ENCODE measurements at regions not wholly inside any gene's neighbourhood (a gene's known extent, or its start where the extent isn't known, plus 50 kb on each side); places are given as distances from the start of the nearest gene placed in this dataset.

DNA sequence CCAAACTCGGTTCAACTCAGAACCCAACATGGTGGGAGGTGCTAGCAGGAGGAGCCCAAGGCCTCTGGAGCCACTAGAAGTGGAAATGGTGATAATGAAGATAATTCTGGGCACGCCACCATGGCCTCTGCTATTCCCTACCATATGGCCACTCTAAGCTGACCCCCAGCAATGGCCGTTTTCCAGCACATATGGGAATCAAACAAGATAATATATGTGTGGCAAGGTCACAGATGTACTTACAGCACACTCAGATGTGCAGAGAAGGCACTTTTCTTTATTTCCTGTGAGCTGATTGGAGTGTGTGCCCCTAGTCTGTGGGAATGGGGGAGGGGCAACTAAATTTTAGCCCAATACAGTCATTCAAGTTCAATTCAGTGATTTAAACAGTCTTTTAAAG, 153.4 kb upstream of the LRFN2 start:
- no peak for DNase-seq

GRCh38 chr6:40738551-40739193, 151.5 kb upstream of the LRFN2 start:
- DNase-seq, result no peak

DNA sequence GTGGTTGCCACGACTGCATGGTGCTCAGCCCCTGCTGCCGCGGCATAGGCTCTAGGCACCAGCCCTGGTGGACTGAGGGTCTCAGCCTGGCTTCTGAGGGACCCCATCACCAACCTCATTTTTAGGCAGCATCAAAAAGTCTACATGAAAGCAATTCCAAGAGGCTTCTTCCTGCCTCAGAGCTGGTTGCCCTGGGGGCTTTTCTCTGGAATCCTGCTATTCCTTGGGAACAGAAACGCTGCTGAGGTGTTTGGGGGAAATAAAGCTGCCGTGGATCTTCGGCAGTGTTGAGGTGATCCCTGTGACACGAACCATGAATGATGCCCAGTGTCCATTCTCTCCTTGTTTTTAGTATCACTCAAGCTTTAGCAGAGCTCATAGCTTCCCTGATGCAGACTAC, 148.4 kb upstream of the LRFN2 start:
- DNase-seq, result no peak

- no peak for DNase-seq
Observed at GRCh38 chr6:40735121-40735520, 148.0 kb upstream of the LRFN2 start.

- no peak for DNase-seq
Observed at GRCh38 chr6:40734607-40735006, 147.4 kb upstream of the LRFN2 start.

DNA sequence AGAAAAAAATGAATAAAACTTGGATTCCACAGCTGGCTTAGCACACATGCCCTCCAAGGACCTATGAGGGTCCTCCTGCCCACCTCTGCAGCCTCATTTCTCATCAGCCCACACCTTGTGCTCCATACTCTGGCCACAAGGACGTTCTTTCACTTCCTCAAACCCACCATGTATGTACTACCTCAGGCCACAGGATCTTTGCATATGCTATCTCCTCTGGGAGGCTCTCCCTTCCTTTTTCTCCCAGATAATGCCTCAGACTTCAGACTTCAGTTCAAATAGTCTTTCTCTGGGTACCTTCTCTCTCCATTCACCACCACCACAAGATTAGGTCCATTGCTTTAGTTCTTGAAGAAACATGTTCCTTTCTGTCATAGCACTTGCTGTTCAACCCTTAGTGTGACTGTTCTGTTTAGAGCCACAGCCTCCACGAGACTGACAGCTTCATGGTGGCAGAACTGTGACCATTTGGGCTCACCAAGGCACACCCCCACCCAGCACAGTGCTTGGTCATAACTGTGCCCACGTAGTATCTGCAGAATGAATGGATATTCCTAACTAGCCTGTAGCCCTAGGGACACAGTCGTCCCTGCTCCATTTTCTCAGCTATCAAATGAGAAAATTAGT, 146.7 kb upstream of the LRFN2 start:
- DNase-seq, result no peak

- no peak for DNase-seq
Observed at GRCh38 chr6:40733290-40733689, 146.1 kb upstream of the LRFN2 start.

DNA sequence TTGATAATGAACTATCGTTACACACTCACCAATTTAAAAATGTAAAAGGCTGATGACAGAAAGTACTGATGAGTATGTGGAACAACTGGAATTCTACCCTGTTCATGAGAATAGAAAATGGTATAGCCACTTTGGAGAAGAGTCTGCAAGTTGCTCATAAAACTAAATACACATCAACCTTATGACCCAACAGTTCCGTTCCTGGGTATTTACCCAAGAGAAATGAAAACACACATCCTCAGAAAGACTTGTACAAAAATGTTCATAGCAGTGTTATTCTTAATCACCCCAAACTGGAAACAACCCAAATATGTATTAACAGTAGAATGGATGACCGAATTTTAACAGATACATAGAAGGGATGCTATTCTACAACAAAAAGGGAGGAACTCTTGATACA, 145.7 kb upstream of the LRFN2 start:
- DNase-seq, result no peak

- no peak for DNase-seq
Observed at GRCh38 chr6:40728643-40729042, 141.5 kb upstream of the LRFN2 start.

GRCh38 chr6:40727271-40727670, 140.1 kb upstream of the LRFN2 start:
- DNase-seq, result no peak

DNA sequence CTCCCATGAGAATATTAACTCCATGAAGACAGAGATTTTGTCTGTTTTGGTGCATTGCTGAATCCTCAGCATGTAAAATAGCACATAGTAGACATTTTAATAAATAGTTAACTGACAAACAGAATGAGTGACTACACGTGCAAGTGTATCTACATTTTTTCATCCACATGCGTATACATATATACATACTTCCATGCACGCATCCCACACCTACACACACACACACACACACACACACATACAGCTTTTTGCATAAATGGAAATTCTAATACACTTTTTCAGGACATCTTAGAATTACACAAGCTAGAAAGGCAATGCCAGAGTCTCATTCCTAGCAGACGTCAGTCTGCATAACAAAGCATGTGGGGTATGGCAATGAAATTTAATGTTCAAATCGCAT, 139.7 kb upstream of the LRFN2 start:
- DNase-seq, result no peak

DNA sequence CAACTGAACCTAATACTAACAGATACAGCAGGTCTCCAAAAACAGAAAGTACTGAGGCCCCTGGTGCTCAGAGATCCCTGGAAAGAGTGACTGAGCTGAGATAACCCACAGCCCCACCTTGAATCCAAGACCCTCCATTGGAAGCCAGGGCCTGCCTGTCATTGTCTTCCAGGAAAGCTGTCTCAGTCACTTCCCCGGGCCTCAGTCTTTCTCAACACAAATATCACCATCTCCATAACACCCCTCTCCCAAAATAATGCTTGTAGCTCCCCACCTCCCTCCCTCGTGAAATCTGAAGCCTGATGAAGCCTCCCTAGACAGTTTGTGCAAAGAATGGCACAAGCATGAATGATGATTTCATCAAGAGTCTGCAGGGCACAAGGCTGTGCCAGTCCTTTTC, 138.2 kb upstream of the LRFN2 start:
- DNase-seq, result no peak

DNA sequence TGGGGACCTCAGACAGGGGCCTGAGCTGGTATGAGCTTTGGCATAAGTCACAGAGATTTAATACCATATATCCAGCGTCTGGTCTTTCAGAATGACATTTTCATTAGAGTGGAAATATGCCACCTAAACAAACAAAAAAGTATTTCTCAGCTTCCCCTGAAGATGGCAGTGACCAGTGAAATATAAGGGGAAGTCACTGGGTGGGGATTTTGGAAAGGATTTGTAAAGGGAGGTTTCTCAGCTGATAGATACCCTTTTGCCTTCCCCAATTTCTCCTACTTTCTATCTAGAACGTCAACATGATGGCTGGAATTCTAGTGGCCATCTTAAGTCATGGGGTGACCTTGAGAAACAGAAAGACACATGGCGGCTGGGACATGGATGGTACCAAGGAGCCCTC, 137.7 kb upstream of the LRFN2 start:
- no peak for DNase-seq

DNA sequence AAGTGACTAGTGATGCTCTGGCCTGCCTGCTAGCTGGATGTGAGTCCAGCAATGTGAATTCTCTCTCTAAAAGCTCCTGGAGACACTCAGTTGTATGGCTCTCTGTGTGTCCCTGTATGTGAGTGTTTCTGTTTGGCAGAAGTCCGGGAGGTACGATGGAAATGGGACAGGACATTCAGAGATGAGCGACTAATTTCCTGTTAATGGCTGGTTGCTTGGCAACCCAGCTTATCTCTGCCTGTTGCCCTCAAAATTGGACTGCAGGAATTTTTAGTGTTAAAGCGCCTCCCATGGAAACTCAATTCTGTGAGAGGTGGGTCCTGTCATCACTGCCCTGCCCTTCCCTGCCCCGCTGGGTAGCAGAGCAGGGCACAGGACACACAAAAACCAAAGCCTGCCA, 136.8 kb upstream of the LRFN2 start:
- DNase-seq, result no peak

DNA sequence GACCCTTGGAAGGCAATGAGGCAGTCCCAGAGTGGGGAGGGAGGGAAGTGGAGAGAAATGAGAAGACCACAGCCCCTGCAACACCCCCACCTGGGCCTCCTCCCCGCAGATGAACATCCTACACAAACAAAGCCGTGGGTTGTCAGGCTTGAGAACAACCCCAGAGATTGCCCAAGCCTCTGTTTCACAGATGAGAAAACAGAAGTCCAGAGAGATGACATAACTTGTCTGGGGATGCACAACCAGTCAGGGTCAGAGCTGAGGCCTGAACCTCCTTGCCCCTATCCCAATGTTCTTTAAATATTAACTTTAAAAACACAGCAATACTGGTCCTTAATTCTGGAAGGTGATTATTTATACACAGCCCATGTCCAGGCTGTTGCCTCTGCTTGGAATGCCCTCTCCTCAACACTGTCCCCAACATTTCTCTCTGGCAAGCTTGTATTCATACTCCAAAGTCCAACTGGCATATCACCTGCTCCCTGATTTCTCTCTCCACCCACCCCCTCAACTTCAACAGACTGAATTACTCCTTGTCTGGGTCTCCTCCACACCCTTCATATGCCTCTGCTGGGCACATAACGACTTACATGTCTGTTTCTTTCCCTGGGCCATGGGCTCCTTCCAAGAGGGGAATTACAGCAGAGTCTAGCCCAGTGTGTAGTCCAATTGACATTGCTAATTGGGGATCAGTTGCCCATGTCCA, 135.5 kb upstream of the LRFN2 start:
- no peak for DNase-seq

DNA sequence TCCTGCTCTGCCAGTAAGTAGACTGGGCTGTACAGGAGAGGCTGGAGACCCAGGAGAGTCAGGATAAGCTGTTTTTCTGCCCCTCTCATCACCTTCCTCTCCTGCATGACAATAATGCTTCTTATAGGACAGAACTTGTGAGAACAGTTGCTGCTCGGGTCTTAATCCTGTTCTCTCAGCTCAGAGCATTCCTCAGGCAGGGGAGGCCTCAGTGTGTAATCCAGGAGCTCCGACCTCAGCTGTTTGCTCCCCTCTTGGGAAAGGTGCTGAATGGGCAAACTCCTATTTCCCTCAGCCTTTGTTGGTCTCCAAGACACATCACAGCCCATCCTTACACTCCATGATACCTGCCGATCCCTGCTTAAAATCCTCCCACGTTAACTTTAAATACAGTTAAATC, 134.9 kb upstream of the LRFN2 start:
- DNase-seq, result no peak

DNA sequence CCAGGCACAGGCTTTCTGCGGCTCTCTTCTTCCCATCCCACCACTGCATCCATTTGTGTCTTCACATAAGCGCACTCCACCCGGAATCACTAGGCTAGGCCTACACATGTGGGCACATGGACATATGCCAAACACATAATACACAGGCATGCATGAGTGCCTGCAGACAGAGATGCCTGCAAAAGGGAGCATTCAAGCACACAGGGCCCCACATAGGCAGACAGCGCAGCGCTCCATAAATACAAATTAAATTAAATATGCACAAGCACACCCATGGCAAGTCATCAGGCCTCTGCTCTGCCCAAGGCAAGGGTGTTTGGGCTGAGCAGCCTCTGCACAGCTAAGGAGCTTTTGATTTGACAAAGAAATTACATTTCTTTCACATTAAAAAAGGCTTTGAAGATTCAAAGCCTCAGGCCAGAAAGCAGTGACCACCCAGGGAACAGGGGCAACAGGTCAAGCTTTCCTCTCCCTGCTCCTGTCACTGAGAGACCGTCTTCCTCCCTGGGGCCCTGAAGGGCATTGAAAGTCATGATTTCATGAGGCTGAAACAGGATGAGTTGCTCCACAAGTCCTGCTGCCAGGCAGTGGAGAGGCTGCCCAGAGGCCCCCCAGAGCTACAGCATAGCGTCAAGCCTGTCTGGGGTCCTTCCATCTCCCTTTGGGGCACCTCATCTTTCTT, 134.2 kb upstream of the LRFN2 start:
- no peak for DNase-seq

GRCh38 chr6:40720375-40720748, 133.2 kb upstream of the LRFN2 start:
- no peak for DNase-seq

DNA sequence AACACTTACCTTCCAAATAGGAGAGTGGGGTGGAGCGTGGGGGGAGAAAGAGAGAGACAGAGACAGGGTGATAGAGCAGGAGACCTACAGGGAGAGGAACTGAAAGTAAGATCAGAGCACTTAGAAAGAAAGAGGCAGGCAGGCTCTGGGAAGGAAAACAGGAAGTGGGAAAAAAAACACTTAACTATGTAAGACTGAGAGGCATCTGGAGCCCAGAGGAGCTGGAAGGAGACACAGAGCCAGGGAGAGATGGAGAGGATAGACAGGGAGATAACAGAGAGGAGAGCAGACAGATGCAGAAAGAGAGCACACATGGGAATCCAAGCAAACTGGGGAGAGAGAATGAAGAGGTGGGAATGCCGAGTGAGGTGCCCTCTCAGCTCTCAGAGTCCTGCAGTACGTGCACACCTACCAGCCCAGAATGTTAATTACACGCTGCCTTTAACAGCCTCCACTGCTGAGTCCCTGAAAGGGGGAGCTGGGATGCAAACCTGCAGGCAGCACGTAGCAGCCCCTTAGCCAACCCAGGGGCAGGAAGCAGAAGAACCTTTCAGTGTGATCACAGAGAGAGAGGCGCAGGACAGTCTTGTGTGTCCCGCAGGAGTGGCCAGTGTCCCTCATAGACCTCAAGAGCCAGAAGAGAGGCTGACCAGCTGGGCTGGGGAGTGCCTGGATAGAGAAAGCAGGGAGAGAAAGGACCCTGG, 132.7 kb upstream of the LRFN2 start:
- no peak for DNase-seq

- no peak for DNase-seq
Observed at GRCh38 chr6:40718401-40718800, 131.2 kb upstream of the LRFN2 start.

DNA sequence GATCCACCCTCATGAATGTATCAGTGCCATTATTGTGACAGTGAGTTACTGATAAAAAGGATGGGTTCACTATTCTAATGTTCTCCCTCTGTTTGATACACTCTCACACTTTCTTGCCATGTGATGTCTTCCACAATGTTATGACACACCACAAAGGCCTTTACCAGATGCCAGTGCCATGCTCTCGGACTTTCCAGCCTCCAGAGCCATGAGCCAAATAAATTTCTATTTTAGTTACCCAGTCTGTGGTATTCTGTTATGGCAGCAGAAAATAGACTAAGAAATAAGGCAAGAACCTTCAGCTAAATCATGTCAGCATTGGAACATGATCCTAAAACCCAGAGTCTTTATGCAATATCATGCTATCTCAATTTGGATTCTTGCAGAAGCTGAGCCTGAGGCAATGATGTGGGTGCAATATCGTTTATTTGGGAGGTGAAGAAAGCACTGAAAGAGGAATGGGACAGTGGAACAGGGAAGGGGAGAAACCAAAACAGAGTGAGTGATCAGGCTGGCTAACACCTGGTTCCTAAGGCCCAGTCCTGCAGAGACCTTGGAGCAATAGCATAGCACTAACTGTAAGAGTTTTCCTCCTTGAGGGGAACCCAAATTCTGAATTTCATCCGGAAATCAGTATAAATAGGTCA, 130.4 kb upstream of the LRFN2 start:
- DNase-seq, result no peak

GRCh38 chr6:40715570-40716403, 128.6 kb upstream of the LRFN2 start:
- DNase-seq, result no peak
